ENCODE measurements at regions not wholly inside any gene's neighbourhood (a gene's known extent, or its start where the extent isn't known, plus 50 kb on each side); places are given as distances from the start of the nearest gene placed in this dataset.

- TF ChIP-seq CTCF (IDR thresholded peaks at IDR 0.05; ENCODE audit: low read depth, low read length) (no peak), EZH2phosphoT487 (IDR thresholded peaks at IDR 0.05; ENCODE audit: low read depth) (no peak)
These were observed 150.3 kb downstream of the IFI44 start for GRCh38 chr1:78799926-78800325.
